AG08396 (cell line): ENCODE measurements at regions not wholly inside any gene's neighbourhood (a gene's known extent, or its start where the extent isn't known, plus 50 kb on each side); places are given as distances from the start of the nearest gene placed in this dataset.

Experiments used
- DNase-seq: peaks from one replicate; pipeline ENCODE4 v3.0.0; 2012; ENCODE audit warnings: low spot score, mixed read lengths

- no peak for DNase-seq
These were observed 296.8 kb downstream of the WDR72 start for GRCh38 chr15:53462651-53463050.

GRCh38 chr15:53461677-53462076, 297.8 kb downstream of the WDR72 start:
- DNase-seq = no peak

- DNase-seq = no peak
These were observed 300.7 kb downstream of the WDR72 start for GRCh38 chr15:53458736-53459135.

GRCh38 chr15:53457479-53457878, 302.0 kb downstream of the WDR72 start:
- no peak for DNase-seq

GRCh38 chr15:53454843-53455721, 304.4 kb downstream of the WDR72 start:
- DNase-seq = no peak

GRCh38 chr15:53454535-53454842, 305.0 kb downstream of the WDR72 start:
- DNase-seq = no peak

- no peak for DNase-seq
These were observed 306.0 kb downstream of the WDR72 start for GRCh38 chr15:53453253-53454105.

GRCh38 chr15:53448232-53449015, 311.0 kb downstream of the WDR72 start:
- DNase-seq = no peak

- no peak for DNase-seq
These were observed 311.7 kb downstream of the WDR72 start for GRCh38 chr15:53447742-53448141.

GRCh38 chr15:53447053-53447574, 312.3 kb downstream of the WDR72 start:
- no peak for DNase-seq

- DNase-seq = no peak
These were observed 313.1 kb downstream of the WDR72 start for GRCh38 chr15:53446376-53446775.

- no peak for DNase-seq
These were observed 313.9 kb downstream of the WDR72 start for GRCh38 chr15:53445531-53445930.

- DNase-seq = no peak
These were observed 321.2 kb downstream of the WDR72 start for GRCh38 chr15:53437985-53438841.

- DNase-seq = no peak
These were observed 322.1 kb downstream of the WDR72 start for GRCh38 chr15:53437366-53437765.

- no peak for DNase-seq
These were observed 325.2 kb downstream of the WDR72 start for GRCh38 chr15:53434174-53434678.

GRCh38 chr15:53416219-53416940, 343.1 kb downstream of the WDR72 start:
- no peak for DNase-seq

GRCh38 chr15:53414167-53414566, 345.3 kb downstream of the WDR72 start:
- no peak for DNase-seq

GRCh38 chr15:53412542-53412941, 346.9 kb downstream of the WDR72 start:
- no peak for DNase-seq

- DNase-seq = no peak
These were observed 354.5 kb downstream of the WDR72 start for GRCh38 chr15:53404930-53405493.

- DNase-seq = no peak
These were observed 358.0 kb downstream of the WDR72 start for GRCh38 chr15:53401503-53401902.
